Activated CD4-positive, alpha-beta T cell treated with anti-CD3 and anti-CD28 coated beads, Interleukin-2, Interleukin-4, amounts not matched to agents 100 ng/mL and 50 ng/mL, durations not matched to agents 16 hours and 8 hours (primary cell): ENCODE measurements at regions not wholly inside any gene's neighbourhood (a gene's known extent, or its start where the extent isn't known, plus 50 kb on each side); places are given as distances from the start of the nearest gene placed in this dataset.

Source experiments
- DNase-seq: peaks from one replicate; pipeline ENCODE4 v3.0.0-alpha.2; 2020; ENCODE audit warnings: low spot score

DNA sequence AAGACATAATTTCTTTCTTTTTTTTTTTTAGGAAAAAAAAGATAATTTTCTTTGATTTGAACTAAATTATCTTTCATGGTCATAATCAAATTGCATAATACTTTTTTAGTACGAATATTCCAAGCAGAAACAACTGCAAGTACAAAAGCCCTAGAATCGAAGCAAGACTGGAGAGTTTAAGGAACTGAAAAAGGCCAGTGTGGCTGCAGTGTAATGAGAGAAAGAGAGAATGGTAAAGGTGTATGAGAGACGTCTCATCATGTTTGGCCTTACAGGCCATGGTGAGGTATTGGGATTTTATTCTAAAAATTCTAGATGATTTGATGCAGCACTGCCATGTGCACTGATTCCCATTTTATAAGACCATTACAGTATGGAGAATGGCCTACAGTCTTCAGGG, 180.9 kb downstream of the SUCNR1 start:
- DNase-seq = no peak

DNA sequence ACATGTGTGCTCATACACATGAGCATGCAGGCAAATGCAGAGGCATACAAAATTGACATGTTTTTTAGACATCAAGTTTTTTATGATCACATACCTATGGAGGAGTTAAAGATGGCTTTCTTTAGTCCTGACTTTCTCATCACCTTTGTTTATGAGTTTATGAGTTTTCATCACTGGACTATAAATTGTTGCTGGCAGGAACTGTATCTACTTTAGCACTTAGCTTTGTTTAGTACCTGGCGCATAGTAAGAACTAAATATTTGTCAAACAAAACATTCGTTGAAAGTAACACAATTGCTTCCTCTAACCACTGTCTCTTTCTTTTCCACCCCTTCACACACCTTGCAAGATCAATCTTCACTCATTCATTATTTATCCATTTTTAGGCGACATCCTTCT, 182.6 kb downstream of the SUCNR1 start:
- DNase-seq = no peak

DNA sequence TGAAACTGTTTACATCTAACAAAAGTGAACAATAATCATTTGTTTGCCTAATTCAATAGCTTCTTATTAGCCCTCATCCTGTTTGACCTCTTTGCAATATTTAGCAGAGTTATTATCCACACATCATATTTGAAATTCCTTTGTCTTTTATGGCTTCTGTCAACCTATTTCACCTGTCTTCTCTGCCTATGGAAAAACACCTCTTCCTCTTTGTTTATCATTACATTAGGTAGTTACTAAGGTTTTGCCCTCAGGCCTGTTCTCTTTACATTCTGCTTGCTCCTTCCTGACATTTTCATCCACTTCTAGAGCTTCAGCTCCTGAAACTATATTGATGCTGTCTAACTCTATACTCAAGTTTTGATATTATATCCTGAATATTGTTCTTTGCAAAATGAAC, 183.0 kb downstream of the SUCNR1 start:
- DNase-seq = no peak

DNA sequence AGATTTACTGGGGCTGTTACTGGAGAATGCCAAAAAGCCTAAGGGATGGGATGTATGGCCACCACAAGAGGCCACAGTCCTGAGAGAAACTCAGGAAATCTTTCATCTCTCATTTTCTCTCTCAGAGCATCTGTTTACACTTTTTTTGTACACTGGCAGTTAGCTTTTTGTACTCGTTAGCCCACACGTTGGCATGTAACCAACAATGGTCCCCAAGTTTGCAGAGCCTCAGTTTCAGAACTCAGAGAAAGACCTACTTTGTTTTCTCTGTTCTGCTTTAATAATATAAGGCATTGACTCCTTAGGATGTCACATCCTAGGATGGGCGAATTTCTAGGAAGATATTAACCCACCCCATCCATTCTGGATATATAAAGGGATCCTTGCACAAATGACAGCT, 183.5 kb downstream of the SUCNR1 start:
- DNase-seq = no peak

DNA sequence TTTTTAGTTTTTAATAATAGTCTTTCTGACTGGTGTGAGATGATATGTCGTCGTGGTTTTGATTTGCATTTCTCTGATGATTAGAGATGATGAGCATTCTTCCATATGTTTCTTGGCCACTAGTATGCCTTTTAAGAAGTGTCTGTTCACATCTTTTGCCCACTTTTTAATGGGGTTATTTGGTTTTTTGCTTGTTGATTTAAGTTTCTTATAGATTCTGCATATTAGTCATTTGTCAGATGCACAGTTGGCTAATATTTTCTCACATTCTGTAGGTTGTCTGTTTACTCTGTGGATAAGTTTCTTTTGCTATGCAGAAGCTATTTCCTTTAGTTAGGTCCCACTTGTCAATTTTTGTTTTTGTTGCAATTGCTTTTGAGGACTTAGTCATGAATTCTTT, 185.4 kb downstream of the SUCNR1 start:
- DNase-seq = no peak

DNA sequence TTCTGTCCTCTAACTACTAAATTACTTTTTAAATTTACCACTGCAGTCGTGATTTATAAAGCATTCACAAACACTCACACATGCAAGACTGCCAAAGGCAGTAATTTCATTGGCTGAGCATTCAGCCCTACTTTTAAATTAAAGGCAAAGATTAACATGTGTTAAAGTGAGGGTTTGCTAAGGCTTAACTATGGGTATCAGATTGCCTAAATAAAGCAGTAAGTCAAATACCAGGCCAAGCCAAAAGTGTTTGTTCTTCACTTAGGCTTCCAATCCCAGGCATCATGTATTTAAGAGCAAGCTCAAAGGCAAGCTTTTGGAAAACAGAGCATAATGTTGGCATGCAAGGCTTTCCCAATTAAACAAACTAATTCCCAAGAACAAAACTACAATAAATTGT, 187.3 kb downstream of the SUCNR1 start:
- DNase-seq = no peak

DNA sequence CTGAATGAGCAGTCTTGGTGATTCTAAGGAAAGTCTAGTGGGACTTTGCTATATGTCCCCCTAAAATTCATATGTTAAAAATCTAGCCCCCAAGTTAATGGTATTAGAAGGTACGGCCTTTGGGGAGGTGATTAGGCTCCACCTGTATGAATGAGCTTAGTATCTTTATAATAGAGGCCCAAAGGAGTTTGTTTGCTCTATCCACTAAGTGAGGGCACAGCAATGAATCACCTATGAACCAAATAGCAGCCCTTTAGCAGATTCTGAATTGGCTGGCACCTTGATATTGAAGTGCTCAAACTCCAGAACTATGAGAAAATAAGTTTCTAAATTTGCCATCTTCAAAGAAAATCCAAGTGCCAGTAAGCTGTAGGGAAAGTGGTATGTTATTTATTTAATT, 187.9 kb downstream of the SUCNR1 start:
- no peak for DNase-seq

DNA sequence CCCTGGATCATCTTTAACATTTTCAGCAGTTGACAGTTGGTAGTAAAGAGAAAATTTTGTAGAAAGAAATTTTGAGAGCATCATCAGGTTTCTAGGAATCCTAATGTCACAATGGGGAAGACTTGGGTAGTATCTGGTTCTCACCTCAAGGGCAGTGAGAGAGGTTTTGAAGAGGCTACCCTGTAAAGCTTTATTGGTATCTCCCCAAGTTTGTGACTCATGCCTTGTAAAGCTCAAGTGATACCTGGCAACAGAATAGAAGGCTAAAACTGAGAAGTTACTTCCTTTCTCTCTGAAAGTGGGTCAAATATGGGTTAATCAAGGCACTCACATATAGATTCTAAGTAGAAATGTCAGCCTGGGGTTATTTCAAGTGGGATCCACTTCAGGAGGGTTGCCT, 196.4 kb downstream of the SUCNR1 start:
- DNase-seq = no peak

DNA sequence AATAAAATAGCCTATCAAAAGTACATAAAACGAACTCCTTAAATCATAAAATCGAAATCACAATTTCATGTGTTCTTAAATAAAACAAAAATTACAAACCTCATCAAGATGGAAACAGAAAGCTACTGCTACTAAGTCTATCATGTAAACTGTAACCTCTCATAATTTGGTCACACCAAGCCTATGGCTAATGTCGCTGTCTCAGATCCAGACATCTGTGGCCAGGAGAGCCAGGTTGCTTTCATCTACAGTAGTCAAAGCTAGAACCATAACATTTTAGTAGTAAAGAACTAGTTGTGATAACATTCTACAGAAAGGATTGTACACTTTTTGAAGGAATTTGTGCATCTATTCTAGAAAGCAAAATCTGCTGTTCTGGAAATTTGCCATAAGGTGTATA, 197.4 kb upstream of the MBNL1 start:
- DNase-seq = no peak

DNA sequence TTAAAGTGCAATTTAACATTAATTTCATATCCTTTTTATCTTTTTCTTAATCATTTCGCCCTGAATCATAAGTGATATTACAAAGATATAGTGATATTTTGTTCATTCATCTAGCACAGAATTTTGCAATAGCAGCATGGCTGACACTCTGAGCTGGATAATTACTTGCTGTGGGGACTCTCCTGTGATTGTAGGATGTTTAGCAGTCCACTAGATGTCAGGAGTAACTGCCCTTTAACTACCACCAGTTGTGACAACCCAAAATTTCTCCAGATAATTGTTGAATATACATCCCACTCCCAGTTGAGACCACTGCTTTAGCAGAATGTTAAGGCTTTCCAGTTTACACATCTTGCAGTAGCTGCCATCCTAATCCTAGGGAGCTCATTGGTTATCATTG, 196.8 kb upstream of the MBNL1 start:
- peak; percentile 58 for DNase-seq

DNA sequence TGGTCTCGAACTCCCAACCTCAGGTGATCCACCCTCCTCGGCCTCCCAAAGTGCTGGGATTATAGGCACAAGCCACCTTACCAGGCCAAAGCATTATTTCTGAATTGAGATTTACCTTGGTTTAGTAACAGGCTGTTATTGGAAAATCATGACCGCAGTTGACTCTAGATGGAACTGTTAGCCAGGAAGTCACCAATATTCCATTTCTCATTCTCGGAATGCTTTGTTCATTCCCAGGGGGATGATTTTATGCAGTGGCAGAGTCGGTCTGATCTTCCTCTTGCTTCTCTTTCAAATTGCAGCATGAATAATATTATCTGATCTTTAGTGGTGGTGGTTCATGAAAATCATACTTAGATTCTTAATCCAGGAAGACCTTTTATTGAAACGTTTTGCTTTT, 195.5 kb upstream of the MBNL1 start:
- DNase-seq = no peak

DNA sequence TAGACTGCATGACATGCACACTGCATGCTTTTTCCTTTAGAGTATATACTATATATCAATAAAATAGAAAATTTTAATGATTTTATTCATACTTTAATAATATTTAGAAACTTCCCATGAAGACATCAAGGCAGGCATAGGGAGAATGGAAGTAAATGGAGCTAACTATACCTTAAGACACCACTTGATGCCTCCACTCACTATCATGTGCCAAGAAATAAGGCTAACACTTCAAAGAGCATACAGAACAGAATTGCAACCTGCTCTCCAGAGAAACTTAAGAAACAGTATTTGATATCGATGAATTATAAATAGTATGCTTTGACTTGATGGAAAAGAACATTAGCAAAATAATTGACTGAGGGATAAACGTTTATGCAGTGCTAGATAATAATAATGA, 192.6 kb upstream of the MBNL1 start:
- no peak for DNase-seq

DNA sequence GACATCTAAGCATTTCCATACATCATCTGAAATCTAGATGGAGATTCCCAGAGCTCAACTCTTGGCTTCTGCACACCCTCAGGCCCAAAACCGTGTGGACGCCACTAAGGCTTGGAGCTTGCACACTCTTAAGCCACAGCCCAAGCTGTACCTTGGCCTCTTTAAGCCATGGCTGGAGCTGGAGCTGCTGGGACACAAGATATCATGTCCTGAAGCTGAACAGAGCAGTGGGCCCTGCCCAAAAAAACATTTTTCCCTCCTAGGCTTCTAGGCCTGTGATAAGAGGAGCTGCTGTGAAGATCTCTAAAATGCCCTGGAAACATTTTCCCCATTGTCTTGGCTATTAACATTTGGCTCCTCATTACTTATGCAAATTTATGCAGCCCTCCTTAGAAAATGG, 188.7 kb upstream of the MBNL1 start:
- DNase-seq = no peak

DNA sequence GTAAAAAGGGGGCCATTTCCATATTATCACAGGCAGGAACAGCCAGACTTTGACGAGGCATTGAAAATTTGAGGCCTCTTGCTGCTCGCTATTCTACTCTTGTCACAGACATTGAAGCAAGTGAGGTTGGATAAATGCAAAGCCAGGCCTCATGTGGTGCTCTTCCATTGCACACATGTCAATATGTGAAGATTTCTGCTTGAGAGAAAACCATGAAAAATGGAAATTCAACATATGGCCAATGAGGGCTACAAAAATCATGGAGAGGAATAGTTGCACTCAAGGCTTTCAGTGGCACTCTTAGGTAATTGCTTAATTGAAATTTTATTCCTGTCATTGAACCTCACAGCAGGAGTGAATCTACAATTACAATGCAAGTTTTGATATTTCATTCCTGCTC, 185.6 kb upstream of the MBNL1 start:
- DNase-seq = no peak

DNA sequence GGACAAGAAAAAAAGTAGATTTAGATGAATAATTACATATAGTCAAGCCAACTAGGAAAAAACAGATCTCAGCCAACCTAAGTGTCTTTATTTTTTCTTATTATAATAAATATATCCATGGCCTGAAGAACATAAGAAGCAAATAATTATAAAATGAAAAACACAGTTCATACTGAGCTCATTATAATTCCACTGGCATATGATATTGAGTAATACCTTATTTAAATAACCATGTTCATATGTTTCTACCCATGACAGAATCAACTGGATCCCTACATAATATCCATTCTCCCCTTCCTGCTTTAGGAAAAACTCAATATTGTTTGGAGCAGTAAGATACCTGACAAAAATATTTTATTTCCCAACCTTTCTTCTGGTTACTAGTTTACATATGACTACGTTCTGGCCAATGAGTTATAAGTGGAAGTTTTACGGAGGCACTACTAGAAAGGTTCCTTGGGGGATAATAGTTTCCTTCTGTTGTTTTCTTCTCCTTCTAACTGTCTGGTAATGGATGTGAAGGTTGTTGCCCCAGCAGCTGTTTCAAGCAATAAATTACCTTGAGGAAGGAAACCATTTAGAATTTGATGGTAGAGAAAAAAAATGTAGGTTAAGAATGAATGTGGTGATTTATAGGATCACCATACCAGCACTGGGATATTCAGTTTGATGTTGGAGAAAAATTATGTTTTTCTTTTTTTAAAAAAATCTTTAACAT, 184.1 kb upstream of the MBNL1 start:
- DNase-seq = no peak

DNA sequence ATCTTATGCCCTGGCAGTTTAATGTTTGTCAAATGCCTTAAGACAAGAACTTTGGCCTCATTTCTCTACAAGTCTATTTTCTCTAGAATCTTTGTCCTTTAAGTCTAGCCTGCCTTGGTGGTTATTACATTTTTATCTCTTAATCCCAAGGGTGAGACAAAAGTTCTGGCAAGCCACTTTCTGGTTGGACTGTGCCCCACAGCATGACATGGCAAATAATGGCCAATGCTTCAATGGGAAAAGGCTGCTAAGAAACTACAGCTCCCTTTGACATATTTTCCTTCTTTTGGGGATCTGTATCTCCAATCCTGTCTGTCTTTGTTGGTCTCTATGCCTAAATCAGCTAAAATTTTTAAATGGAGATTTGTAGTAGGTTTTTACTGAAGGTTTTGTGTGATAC, 181.6 kb upstream of the MBNL1 start:
- no peak for DNase-seq

DNA sequence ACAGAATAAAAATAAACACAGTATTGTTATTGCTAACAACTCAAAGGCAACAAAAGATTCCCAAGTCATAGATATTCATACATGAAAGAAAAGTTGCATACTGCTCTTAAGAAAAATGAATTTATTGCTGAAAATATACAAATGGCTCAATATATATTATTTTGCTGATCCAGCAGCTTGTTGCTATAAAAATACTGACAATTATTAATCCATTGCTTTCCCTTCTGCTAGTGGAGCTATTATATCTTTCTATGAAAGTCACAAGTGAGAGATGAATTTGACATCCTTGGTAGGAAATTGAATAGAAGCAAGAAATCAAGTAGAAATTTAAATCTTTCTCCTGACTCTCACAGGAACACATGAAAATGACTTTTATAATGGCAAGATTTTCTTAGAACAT, 179.2 kb upstream of the MBNL1 start:
- no peak for DNase-seq

DNA sequence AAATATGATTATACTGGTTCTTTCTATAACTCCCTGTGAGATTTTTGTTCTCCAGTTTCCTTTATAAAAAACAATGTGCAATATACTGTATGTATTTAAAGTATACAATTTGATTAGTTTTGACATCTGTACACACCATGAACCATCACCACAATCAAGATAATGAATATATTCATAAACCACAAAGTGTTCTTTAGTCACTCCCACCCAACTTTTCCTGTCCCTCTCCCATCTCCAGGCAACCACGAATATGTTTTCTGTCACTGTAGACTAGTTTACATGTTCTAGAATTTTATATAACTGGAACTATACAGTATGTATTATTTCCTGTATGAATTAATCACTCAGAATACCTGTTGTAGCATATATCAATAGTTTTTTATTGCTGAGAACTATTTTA, 177.0 kb upstream of the MBNL1 start:
- DNase-seq = no peak

DNA sequence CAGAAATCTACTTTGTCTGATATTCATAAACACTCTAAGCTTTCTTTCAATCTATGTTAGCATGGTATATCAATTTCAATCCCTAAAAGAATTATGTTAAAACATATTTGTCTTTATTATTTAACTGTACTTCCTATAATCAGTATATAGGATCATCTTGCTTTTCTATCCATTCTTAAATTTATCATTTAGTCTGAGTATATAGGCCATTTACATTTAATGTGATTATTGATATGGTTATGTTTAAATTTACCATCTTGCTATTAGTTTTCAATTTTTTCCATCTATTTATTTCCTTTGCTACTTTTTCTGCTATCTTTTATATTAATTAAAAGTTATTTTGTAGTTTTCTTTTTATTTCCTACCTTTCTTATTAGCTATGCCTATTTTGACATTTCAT, 174.8 kb upstream of the MBNL1 start:
- DNase-seq = no peak

DNA sequence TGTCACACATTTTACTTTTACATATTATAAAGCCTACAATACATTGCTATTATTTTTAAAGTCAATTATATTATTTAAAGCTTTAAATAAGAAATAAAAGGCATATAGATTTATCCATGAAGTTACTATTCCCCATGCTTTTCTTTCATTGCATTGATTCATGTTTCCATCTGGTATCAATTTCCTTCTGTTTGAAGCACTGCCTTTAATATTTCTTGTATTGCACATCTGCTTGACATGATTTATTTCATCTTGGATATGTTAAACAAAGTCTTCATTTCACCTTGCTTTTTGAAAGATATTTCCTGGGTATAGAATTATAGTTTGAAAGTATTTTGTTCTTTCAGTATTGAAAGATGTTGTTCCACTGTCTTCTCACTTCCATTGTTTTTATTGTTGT, 174.3 kb upstream of the MBNL1 start:
- DNase-seq = no peak

DNA sequence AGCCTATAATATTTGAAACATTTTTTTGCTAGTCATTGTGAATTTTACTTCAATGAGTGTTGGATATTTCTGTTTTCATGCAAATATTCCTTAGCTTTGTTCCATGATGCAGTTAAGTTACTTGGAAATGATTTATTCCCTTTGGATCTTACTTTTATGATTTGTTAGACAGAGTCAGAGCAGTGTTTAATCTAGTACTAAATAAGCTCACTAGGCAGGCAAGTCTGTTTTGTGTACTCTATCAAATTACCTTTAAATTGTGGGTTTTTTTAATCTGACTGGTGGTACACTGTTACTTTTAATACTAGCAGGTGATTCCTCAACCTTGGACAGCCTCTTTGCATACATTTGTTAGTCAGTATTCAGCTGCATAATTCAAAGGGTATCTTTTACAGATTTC, 173.3 kb upstream of the MBNL1 start:
- DNase-seq = no peak

DNA sequence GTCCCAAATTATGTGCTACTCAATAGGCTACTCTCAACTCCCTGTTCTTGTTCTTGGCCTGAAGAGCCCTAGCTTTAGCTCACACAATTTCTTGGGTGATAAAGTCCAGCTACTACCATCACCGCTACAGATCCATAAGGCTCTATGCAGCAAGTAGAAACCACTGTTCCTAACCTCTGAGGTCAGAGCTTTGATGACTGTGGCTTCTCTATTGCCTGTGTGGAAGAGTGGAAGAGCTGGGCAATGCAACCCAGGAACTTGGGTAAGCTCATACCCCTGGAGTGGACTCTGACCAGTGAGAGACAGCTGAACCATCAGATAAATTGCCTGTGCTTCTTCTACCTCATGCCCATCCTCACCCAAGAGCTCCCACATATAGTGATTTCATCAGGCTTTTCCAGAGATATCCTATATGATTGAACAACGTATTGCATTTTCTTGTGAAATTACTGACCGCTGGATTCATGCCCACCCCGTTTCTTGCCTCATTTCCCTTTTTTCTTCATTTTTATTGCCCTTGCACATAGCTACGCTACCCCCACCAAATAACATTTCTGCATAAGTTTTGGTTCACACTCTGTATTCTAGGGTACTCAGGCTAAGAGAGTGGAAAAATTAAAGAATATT, 172.3 kb upstream of the MBNL1 start:
- DNase-seq = no peak

DNA sequence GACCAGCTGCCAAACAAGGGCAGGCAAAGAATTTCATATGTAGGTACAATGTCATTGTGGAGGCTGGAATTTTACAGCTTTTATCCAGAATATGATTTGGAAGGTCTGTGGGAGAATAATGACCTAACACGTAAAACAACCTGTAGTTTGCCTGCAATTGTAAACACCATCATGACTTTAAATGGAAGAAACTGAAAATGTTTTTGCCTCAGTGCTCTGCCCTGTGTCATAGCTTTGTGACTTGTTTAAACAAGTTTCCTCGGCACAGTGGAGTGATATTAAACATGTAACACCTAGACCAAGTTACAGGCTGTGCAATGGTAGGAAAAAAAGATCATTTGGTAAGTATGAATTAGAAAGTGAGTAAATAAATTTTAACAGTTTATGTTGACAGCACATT, 171.6 kb upstream of the MBNL1 start:
- DNase-seq = no peak

DNA sequence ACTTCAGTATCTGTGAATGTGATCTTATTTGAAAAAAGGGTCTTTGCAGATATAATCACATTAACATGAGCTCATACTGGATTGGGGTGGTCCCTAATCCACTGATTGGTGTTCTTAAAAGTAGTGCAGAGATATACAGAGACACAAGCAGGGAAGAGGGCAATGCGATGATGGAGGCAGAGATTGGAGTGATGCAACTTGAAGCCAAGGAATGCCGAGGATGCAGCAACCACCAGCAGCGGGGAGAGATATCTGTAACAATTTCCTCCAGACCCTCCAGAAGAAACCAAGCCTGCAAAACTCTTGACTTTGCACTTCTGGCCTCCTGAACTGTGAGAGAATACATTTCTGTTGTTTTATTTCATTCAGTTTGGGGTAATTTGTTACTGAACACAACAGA, 171.0 kb upstream of the MBNL1 start:
- DNase-seq = no peak
